HG03139 (cell line): ENCODE measurements at regions not wholly inside any gene's neighbourhood (a gene's known extent, or its start where the extent isn't known, plus 50 kb on each side); places are given as distances from the start of the nearest gene placed in this dataset.
"Not testable (repeated sequence)": the region's sequence is repeated elsewhere in the genome, so short reads cannot be mapped to it uniquely, and the experiment has no call there.

Experiments used
- ATAC-seq: cut with Tn5 transposase; IDR thresholded peaks from one replicate; pipeline ENCODE4 v1.9.1; 2021; ENCODE audit not compliant: unreplicated experiment

- ATAC-seq: not testable (repeated sequence)
Observed at GRCh38 chr5:20890936-20891335, 902.9 kb upstream of the CDH18 start.

- not testable (repeated sequence) for ATAC-seq
Observed at GRCh38 chr5:20875726-20876125, 887.7 kb upstream of the CDH18 start.

GRCh38 chr5:20865892-20866291 is 877.9 kb upstream of the CDH18 start:
- not testable (repeated sequence) for ATAC-seq

GRCh38 chr5:20833081-20833627 is 845.2 kb upstream of the CDH18 start:
- no peak for ATAC-seq

GRCh38 chr5:20832204-20833080 is 844.4 kb upstream of the CDH18 start:
- no peak for ATAC-seq

- not testable (repeated sequence) for ATAC-seq
Observed at GRCh38 chr5:20825951-20826350, 838.0 kb upstream of the CDH18 start.

GRCh38 chr5:20797216-20797615 is 809.2 kb upstream of the CDH18 start:
- not testable (repeated sequence) for ATAC-seq

- not testable (repeated sequence) for ATAC-seq
Observed at GRCh38 chr5:20784755-20785154, 796.8 kb upstream of the CDH18 start.

GRCh38 chr5:20783484-20783883 is 795.5 kb upstream of the CDH18 start:
- not testable (repeated sequence) for ATAC-seq

- not testable (repeated sequence) for ATAC-seq
Observed at GRCh38 chr5:20771338-20771737, 783.3 kb upstream of the CDH18 start.

- ATAC-seq: not testable (repeated sequence)
Observed at GRCh38 chr5:20765074-20765473, 777.1 kb upstream of the CDH18 start.

- not testable (repeated sequence) for ATAC-seq
Observed at GRCh38 chr5:20759459-20759858, 771.5 kb upstream of the CDH18 start.

GRCh38 chr5:20752179-20752578 is 764.2 kb upstream of the CDH18 start:
- ATAC-seq: not testable (repeated sequence)

- not testable (repeated sequence) for ATAC-seq
Observed at GRCh38 chr5:20735715-20736114, 747.7 kb upstream of the CDH18 start.

GRCh38 chr5:20732223-20732622 is 744.2 kb upstream of the CDH18 start:
- ATAC-seq: not testable (repeated sequence)

- not testable (repeated sequence) for ATAC-seq
Observed at GRCh38 chr5:20721286-20721685, 733.3 kb upstream of the CDH18 start.

GRCh38 chr5:20711520-20712155 is 723.6 kb upstream of the CDH18 start:
- ATAC-seq: not testable (repeated sequence)

- not testable (repeated sequence) for ATAC-seq
Observed at GRCh38 chr5:20707634-20708033, 719.6 kb upstream of the CDH18 start.

GRCh38 chr5:20694121-20694520 is 706.1 kb upstream of the CDH18 start:
- ATAC-seq: no peak

- ATAC-seq: no peak
Observed at GRCh38 chr5:20692913-20693312, 704.9 kb upstream of the CDH18 start.

- no peak for ATAC-seq
Observed at GRCh38 chr5:20683241-20683940, 695.4 kb upstream of the CDH18 start.
